ENCODE measurements at regions not wholly inside any gene's neighbourhood (a gene's known extent, or its start where the extent isn't known, plus 50 kb on each side); places are given as distances from the start of the nearest gene placed in this dataset.

DNA sequence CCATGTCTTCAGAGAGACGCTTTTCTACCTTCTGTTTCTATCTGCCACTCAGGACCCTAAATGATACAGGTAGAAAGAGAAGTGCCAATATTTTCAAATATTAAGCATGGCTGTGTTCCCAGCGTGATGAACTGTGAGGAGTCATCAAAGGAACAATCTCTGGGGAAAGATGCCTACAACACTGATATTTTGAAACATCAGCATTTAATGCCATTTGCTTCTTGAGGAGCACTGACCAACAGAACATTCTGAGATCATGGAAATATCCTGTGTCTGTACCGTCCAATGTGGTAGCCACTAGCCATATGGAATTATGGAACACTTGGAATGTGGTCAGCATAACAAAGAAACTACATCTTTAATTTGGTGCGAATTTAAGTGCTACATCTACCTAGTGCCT lies 117.9 kb upstream of the COL6A5 start:
- no peak for TF ChIP-seq CTCF (IDR thresholded peaks at IDR 0.05)
- no peak for TF ChIP-seq SIN3A (IDR thresholded peaks at IDR 0.05; ENCODE audit: borderline replicate concordance, insufficient read depth, low read depth, low read length)
- TF ChIP-seq, protein P1, sequence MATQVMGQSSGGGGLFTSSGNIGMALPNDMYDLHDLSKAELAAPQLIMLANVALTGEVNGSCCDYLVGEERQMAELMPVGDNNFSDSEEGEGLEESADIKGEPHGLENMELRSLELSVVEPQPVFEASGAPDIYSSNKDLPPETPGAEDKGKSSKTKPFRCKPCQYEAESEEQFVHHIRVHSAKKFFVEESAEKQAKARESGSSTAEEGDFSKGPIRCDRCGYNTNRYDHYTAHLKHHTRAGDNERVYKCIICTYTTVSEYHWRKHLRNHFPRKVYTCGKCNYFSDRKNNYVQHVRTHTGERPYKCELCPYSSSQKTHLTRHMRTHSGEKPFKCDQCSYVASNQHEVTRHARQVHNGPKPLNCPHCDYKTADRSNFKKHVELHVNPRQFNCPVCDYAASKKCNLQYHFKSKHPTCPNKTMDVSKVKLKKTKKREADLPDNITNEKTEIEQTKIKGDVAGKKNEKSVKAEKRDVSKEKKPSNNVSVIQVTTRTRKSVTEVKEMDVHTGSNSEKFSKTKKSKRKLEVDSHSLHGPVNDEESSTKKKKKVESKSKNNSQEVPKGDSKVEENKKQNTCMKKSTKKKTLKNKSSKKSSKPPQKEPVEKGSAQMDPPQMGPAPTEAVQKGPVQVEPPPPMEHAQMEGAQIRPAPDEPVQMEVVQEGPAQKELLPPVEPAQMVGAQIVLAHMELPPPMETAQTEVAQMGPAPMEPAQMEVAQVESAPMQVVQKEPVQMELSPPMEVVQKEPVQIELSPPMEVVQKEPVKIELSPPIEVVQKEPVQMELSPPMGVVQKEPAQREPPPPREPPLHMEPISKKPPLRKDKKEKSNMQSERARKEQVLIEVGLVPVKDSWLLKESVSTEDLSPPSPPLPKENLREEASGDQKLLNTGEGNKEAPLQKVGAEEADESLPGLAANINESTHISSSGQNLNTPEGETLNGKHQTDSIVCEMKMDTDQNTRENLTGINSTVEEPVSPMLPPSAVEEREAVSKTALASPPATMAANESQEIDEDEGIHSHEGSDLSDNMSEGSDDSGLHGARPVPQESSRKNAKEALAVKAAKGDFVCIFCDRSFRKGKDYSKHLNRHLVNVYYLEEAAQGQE (IDR thresholded peaks at IDR 0.05; ENCODE audit: insufficient read depth in 1 of 2, low read depth in 2 of 2, low read length in 1 of 2): no peak
- no peak for TF ChIP-seq POLR2AphosphoS5 (IDR thresholded peaks at IDR 0.05; ENCODE audit: low read depth, low read length)
- no peak for TF ChIP-seq TCF7L2 (IDR thresholded peaks at IDR 0.05; ENCODE audit: low read depth, low read length)
